HCT116 (cell line): ENCODE measurements at regions not wholly inside any gene's neighbourhood (a gene's known extent, or its start where the extent isn't known, plus 50 kb on each side); places are given as distances from the start of the nearest gene placed in this dataset.

Experiments
- CEBPB ChIP-seq: IDR thresholded peaks from 2 replicates; pipeline ENCODE4 v1.6.1; 2012; ENCODE audit warnings: low read depth
- EZH2 ChIP-seq: fragments of 200-600 bp; sonication (generic); IDR thresholded peaks from 2 replicates; pipeline ENCODE4 v1.6.1; 2017; ENCODE audit warnings: antibody characterized with exemption, mixed run types
- EZH2phosphoT487 ChIP-seq: fragments of 200-600 bp; IDR thresholded peaks from 2 replicates; pipeline ENCODE4 v1.6.1; 2018; ENCODE audit warnings: antibody characterized with exemption, borderline replicate concordance
- FOSL1 ChIP-seq: IDR thresholded peaks from 2 replicates; pipeline ENCODE4 v1.6.1; 2012; ENCODE audit warnings: low read depth
- POLR2A ChIP-seq: IDR thresholded peaks from 2 replicates; pipeline ENCODE4 v1.7.0; 2011; ENCODE audit warnings: borderline replicate concordance; ENCODE audit not compliant: insufficient read depth, insufficient read length; ENCODE audit errors: extremely low read depth
- POLR2AphosphoS5 ChIP-seq: IDR thresholded peaks from 2 replicates; pipeline ENCODE4 v1.6.1; 2011; ENCODE audit warnings: mild to moderate bottlenecking, low read depth, low read length, moderate library complexity
- RAD21 ChIP-seq: IDR thresholded peaks from 2 replicates; pipeline ENCODE4 v1.6.1; 2012; ENCODE audit warnings: low read depth, mild to moderate bottlenecking
- ZNF274 ChIP-seq: fragments of 200-500 bp; sonication (Bioruptor generic); IDR thresholded peaks from 2 replicates; pipeline ENCODE4 v1.6.1; 2014; ENCODE audit warnings: mild to moderate bottlenecking, low read depth, low read length, inconsistent platforms
- TF ChIP-seq, protein P1 (sequence below), 3 experiments: fragments of 200-600 bp in 1 of 3; sonication (generic) in 1 of 3; IDR thresholded peaks in 2 of 3; conservative IDR thresholded peaks in 1 of 3; 2 replicates each; pipeline ENCODE4 v1.5.1; 2012 to 2017; ENCODE audit warnings: low read depth in 2 of 3, low read length in 2 of 3, antibody characterized with exemption in 1 of 3, borderline replicate concordance in 1 of 3, control low read depth in 1 of 3, mild to moderate bottlenecking in 1 of 3, mixed read lengths in 1 of 3, mixed run types in 1 of 3, moderate library complexity in 1 of 3; ENCODE audit not compliant: insufficient read depth in 1 of 3
- TF ChIP-seq, protein P2 (sequence below): IDR thresholded peaks from 2 replicates; pipeline ENCODE4 v1.6.1; 2011; ENCODE audit warnings: mild to moderate bottlenecking, low read length, moderate library complexity; ENCODE audit not compliant: insufficient replicate concordance; ENCODE audit errors: extremely low read depth

DNA sequence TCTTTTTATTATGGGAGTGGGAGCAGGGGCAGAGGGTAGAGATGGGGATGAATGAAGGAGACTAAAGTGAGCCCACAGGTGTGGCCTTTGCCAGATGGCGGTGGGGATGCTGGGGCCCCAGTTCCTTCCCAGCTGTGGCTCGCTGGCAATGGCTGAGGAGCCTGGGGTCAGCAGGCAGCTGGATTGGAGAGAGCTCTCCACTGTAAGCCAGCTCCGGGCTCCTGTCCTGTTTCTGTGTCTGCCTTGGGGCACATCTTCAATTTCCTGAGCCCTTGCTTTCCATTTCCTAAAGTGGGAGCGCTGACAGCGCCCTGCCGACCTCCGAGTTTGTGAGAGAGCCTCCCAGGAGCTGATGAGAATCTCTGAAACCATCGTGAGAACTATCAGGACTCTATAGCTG lies 75.6 kb upstream of the SPRY4 start:
- TF ChIP-seq ZNF274 (no peak), EZH2 (no peak), RAD21 (no peak), POLR2A (no peak), CEBPB (no peak), EZH2phosphoT487 (no peak), POLR2AphosphoS5 (no peak), FOSL1 (no peak)
- TF ChIP-seq, protein P1, sequence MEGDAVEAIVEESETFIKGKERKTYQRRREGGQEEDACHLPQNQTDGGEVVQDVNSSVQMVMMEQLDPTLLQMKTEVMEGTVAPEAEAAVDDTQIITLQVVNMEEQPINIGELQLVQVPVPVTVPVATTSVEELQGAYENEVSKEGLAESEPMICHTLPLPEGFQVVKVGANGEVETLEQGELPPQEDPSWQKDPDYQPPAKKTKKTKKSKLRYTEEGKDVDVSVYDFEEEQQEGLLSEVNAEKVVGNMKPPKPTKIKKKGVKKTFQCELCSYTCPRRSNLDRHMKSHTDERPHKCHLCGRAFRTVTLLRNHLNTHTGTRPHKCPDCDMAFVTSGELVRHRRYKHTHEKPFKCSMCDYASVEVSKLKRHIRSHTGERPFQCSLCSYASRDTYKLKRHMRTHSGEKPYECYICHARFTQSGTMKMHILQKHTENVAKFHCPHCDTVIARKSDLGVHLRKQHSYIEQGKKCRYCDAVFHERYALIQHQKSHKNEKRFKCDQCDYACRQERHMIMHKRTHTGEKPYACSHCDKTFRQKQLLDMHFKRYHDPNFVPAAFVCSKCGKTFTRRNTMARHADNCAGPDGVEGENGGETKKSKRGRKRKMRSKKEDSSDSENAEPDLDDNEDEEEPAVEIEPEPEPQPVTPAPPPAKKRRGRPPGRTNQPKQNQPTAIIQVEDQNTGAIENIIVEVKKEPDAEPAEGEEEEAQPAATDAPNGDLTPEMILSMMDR (IDR thresholded peaks at IDR 0.05 in 2 of 3, conservative IDR thresholded peaks at IDR 0.05 in 1 of 3; ENCODE audit: borderline replicate concordance in 1 of 3, insufficient read depth in 1 of 3, low read depth in 2 of 3, low read length in 2 of 3) = no peak
- TF ChIP-seq, protein P2, sequence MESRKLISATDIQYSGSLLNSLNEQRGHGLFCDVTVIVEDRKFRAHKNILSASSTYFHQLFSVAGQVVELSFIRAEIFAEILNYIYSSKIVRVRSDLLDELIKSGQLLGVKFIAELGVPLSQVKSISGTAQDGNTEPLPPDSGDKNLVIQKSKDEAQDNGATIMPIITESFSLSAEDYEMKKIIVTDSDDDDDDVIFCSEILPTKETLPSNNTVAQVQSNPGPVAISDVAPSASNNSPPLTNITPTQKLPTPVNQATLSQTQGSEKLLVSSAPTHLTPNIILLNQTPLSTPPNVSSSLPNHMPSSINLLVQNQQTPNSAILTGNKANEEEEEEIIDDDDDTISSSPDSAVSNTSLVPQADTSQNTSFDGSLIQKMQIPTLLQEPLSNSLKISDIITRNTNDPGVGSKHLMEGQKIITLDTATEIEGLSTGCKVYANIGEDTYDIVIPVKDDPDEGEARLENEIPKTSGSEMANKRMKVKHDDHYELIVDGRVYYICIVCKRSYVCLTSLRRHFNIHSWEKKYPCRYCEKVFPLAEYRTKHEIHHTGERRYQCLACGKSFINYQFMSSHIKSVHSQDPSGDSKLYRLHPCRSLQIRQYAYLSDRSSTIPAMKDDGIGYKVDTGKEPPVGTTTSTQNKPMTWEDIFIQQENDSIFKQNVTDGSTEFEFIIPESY = no peak
